ENCODE measurements at regions not wholly inside any gene's neighbourhood (a gene's known extent, or its start where the extent isn't known, plus 50 kb on each side); places are given as distances from the start of the nearest gene placed in this dataset.

DNA sequence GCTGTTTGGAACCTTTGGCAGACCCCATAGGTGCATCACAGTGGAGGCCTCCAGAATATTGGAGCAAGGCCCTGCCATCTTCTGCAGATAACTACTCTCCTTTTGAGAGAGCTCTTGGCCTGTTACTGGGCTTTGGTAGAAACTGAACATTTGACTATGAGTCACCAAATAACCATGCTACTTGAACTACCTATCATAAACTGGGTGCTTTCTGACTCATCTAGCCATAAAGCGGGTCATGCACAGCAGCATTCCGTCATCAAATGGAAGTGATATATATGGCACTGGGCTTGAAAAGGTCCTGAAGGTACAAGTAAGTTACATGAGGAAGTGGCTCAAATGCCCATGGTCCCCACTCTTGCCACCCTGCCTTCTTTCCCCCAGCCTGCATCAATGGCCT lies 782.5 kb upstream of the SLITRK6 start:
- TF ChIP-seq EZH2 (IDR thresholded peaks at IDR 0.05) (no peak), POLR2AphosphoS5 (IDR thresholded peaks at IDR 0.05; ENCODE audit: borderline replicate concordance, low read depth, low read length) (no peak), FOXP2 (optimal IDR thresholded peaks at IDR 0.05; ENCODE audit: control extremely low read depth, extremely low read length, insufficient read depth) (no peak)

All from SK-N-MC (cell line).